Mesenteric fat pad (tissue), 1 donor: ENCODE measurements at regions not wholly inside any gene's neighbourhood (a gene's known extent, or its start where the extent isn't known, plus 50 kb on each side); places are given as distances from the start of the nearest gene placed in this dataset.
"Not testable (repeated sequence)": the region's sequence is repeated elsewhere in the genome, so short reads cannot be mapped to it uniquely, and the experiment has no call there.

Source experiments
- DNase-seq: peaks from one replicate; pipeline ENCODE4 v3.0.0-alpha.2; 2020; ENCODE audit warnings: low spot score
- donor health status: DM: yes; HTN: yes; CAD: no.

GRCh38 chr2:21331625-21332370 lies 208.0 kb downstream of the TDRD15 start:
- DNase-seq = no peak

DNA sequence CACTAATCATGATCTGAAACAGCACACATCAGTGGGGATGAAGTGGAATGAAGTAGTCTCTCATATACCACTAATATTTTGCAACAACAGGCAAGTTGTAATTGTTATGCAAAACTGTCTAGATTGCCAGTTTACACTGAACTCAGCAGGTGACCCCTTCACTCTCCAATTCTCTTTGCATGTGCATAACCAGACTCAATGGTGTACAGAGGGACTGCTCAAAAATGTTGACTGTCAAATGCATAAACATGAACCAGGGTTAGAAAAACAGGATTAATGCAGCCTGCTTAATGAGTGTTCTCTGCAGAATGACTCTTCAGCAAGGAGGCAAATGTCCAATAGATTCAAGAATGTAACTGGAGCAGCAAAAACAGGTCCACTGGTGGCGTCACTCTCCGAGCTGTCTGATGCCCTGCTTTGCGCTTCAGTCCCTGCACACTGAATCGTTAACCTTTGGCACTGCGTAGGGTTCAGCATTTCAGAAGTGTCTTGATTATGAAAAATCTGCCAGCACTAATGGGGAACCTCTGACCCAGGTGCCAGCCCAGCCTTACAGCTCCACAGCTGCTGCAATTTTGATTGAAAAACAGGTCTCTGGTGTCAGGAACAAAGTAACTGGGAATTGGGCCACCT lies 209.3 kb downstream of the TDRD15 start:
- DNase-seq = no peak

DNA sequence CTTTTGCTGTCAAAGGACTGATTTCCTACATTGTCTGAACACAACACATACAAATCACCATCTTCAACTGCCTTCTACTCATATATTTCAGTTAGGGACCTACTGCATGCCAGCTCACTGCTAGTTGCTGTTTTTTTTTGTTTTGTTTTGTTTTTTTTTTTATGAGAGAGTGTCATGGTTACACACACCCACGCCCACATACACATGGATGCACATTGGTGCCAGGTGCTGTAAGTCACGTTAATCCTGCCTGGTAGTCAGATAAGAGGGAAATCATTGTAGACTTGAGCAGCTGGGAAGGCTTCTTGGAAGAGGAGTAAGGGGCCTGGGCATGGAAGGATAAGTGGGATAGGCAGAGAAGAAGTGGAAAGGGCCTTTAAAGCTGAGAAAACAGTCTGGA lies 209.9 kb downstream of the TDRD15 start:
- DNase-seq = no peak

GRCh38 chr2:21346984-21347383 lies 223.2 kb downstream of the TDRD15 start:
- DNase-seq = no peak

DNA sequence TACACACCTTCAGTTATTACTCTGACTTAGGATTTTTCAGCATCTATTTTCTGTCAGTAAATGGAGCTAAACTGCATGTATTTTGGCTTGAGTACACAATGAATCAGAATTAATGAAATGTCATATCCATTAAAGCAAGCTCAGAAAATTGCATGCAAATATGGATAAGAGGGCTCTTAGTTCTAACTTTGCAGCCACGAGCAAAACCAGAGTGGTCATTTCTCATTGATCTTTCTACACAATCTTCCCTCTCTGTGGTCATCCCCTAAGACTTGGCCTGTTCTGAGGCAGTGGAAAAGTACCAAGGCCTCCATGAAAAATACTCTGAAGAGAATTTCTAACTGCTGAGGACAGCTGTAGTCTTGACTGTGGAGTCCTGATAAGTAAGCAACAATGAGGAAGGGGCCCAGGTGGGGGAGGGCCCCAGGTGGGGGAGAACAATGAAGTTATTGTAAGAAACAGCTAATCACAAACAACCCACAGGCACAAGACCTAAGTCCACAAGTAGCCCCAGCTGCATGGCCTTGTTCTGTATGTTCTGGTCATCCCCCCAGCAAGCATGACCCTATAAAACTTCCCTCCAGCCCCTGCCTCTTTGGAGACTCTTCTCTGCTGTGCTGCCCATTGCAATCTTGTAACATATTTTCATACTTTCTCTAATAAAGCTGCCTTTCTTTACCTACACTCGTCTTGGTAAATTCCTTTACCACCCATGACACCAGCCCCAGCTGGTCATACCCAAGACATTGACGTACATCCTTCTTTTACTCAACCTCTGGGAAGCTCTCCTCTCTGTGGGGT lies 230.3 kb downstream of the TDRD15 start:
- DNase-seq = no peak

DNA sequence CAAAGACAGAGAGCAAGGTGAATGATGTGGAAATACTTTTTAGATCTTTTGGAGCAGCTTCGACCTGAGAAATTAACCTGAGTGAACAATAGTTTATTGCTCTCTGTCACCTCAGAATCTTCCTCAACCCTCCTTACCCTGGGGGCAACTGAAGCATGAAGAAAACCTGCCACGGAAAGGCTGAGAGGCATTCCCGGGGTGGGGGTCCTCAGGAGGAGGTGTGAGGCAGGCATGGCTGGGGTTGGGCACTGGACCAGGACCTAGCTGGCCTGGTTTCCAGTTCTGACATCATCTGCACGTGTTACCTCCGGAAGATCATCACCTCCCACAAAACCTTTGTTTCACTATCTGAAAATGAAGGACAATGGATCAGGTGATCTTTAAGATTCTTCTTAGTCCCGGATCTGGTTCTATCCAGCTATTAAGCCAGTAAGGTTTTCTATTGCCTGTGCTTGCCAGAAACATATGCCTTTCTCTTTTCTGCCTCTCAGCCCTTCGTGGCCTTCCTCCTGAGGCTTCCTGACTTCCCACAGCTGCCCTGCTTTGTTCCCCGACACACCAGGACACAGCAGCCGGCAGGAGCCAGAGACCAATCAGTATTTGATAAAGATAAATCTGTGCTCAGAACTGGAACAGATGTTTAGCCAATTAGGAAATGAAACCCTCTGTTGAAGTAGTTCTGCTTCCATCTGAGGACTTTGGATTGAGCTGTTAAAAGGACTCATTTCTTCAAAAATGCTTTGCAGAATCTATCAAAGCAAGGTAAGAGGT lies 232.5 kb downstream of the TDRD15 start:
- no peak for DNase-seq

DNA sequence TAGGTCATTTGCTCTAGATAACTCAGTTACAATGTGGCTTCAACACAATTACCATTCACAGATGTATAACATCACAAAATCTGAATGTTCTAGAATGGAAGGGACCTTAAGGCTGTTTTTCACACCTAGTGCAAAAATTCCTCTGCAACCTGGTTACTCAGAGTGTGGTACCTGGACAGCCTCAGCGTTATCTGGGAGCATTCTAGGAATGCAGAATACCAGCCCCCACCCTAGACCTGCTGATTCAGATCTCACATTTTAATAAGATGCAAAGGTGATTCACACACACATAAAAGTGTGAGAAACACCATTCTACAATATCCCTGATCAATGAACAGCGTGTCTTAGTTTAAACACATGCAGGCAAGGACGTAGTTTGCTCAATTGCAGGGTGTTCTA lies 233.1 kb downstream of the TDRD15 start:
- DNase-seq = no peak

DNA sequence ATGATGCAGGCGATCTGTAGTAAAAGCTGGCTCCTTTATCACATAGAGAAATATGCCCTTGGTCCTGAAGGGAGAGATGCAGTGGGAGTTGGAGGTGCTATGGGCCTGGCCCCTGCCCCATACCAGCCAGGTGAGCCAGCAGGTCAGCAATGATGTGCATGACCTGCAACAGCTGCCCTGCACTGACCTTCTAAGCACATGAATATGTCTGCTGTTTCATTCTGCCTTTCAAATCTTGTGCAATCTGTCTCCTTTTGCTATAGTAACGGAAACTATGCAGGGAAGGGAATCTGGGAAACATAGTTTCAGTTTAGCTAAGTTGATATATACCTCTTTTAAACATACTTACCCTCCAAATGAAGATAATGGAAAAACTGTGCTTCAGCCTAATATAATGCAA lies 235.2 kb downstream of the TDRD15 start:
- DNase-seq = no peak

DNA sequence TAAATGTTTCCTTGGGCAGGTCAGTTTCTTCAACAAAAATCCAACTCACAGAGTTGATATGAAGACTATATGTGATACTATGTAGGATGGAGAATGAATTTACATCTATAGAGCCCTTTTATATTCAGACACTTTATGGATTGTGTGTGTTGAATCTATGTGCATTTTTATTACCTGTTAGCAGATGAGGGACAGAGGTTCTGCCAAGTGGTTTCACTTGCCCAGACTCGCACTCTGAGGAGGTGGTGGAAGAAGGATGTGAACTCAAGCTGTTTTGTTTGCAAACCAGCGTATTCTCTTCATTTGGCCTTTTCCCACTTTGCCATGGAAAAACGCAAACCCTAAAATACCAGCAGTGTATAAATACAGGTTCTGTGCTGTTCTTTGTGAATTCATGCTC lies 237.6 kb downstream of the TDRD15 start:
- DNase-seq = no peak

DNA sequence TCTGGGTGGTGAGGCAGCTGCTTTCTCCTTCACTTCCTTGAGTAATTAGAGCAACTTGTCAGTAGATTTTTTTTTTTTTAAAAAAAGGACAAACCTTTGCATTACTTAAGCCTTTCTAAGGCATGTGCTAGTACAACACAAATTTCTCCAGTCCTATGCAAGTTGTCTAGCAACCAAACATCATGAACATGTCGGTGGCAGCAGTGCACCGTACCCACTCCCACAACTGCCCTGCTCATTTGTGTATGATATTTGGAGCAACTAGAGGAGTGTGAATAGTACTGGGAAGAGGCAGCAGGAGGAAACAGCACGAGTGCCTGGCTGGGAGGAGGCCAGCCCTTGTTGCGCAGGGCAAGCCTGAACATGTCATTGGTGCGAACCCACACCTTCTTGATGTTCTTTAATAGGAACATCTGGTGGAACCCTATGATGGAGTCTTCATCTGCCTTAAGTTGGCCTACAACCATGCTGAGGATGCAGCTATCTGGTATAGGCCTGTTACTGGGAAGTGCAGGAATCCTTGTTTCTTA lies 238.3 kb downstream of the TDRD15 start:
- DNase-seq = no peak

DNA sequence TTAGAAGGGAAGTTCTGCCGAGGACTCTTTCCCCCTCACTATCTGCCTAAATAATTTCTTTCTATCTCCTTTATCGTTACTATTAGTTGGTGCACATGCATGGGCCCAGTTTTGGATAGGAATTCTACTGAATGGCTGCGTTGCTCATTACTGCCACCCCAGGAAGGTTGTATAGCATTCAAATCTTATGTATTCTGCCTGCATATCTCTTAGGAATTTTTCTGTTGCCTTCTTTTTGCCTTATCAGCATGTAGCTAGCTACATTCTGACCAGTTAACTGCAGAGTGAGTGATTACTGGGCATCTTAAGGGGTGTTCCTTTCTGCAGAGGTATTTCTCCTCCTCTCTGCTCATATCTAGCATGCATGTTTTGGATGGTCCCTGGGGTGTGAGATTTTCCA lies 239.6 kb downstream of the TDRD15 start:
- no peak for DNase-seq

- no peak for DNase-seq
Observed at GRCh38 chr2:21367421-21367820, 243.7 kb downstream of the TDRD15 start.

DNA sequence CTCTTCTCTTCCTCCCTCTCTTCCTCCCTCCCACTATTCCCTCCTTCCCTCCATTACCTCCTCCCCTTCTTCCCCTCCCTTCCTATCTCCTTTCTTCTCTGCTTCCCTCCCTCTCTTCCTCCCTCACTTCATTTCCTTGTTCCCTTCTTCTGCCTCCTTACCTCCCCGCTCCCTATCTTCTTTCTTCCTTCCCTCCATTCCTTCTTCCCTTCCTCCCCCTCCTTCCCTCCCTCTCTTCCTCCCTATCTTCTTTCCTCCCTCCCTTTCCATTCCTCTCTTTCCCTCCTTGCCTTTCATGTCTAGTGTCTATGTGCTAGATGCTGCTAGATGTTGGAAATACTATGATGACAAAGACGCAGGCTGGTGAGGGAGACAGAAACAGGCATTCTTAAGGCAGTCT lies 246.0 kb downstream of the TDRD15 start:
- DNase-seq = no peak

DNA sequence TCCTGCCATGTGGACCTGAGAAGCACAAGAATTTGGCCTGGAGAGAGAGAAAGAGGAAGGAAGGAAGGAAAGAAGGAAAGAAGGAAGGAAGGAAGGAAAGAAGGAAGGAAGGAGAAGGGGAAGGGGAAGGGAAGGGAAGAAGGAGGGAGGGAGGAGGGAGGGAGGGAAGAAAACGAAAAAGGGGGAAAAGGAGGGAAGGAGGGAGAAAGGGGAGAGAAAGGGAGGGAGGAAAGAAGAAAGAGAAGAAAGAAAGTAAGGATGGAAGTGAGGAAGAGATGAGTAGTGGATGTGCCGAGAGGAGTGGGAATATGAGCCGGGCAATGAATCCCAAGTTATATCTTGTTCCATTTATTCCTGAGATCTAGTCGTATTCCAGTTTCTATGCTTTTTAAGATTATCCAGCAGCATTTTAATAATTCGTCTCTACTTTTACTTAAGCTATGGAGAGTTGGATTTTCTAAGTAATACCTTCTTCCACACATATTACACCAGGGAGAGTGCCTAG lies 247.8 kb downstream of the TDRD15 start:
- no peak for DNase-seq

DNA sequence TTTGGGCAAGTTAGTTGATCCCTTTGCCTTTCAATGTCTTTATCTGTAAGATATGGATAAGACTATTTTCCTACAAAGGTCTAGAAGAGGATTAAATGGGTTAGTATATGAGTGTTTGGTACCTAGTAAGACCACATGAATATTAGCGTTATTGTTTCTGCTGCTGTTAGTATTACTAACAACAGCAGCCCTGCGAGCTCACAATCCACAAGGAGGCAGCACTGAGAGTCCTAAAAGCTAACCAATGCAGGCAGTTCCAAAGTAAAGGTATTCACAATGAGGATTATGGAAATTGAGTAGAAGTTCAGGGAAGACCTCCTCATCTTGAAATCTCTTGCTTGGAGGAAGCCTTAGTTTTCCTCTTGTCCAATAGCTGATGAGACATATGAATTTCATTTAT lies 248.9 kb downstream of the TDRD15 start:
- no peak for DNase-seq

- DNase-seq = no peak
Observed at GRCh38 chr2:21376864-21377263, 253.1 kb downstream of the TDRD15 start.

- DNase-seq = no peak
Observed at GRCh38 chr2:21379140-21379539, 255.4 kb downstream of the TDRD15 start.

GRCh38 chr2:21379668-21380067 lies 255.9 kb downstream of the TDRD15 start:
- DNase-seq = not testable (repeated sequence)

GRCh38 chr2:21381421-21381820 lies 257.7 kb downstream of the TDRD15 start:
- no peak for DNase-seq

- DNase-seq = no peak
Observed at GRCh38 chr2:21382701-21383520, 259.1 kb downstream of the TDRD15 start.
